Dendritic cell treated with granulocyte-macrophage colony-stimulating factor and Interleukin-4, amounts not matched to agents 40 ng/mL and 50 ng/mL, for 4 days (primary cell): ENCODE measurements at regions not wholly inside any gene's neighbourhood (a gene's known extent, or its start where the extent isn't known, plus 50 kb on each side); places are given as distances from the start of the nearest gene placed in this dataset.
"Not testable (repeated sequence)": the region's sequence is repeated elsewhere in the genome, so short reads cannot be mapped to it uniquely, and the experiment has no call there.

Experiments used
- H3K27ac Mint-ChIP-seq: one replicate; pipeline ENCODE4 v1.8.0; 2022; ENCODE audit warnings: mild to moderate bottlenecking, mixed read lengths
- H3K27me3 Mint-ChIP-seq: one replicate; pipeline ENCODE4 v1.8.0; 2022; ENCODE audit warnings: mild to moderate bottlenecking, mixed read lengths
- H3K36me3 Mint-ChIP-seq: one replicate; pipeline ENCODE4 v1.8.0; 2022; ENCODE audit warnings: low read depth, mixed read lengths
- H3K4me1 Mint-ChIP-seq: one replicate; pipeline ENCODE4 v1.8.0; 2022; ENCODE audit warnings: low read depth, mixed read lengths
- H3K4me3 Mint-ChIP-seq: one replicate; pipeline ENCODE4 v1.8.0; 2022; ENCODE audit warnings: mild to moderate bottlenecking, moderate library complexity, mixed read lengths
- H3K9me3 Mint-ChIP-seq: one replicate; pipeline ENCODE4 v1.8.0; 2022; ENCODE audit warnings: mixed read lengths
- intact Hi-C: fragments of 100-400 bp; cut with micrococcal nuclease; formaldehyde crosslinking; loops from one replicate; pipeline ENCODE4 v1.15.0; 2022

DNA sequence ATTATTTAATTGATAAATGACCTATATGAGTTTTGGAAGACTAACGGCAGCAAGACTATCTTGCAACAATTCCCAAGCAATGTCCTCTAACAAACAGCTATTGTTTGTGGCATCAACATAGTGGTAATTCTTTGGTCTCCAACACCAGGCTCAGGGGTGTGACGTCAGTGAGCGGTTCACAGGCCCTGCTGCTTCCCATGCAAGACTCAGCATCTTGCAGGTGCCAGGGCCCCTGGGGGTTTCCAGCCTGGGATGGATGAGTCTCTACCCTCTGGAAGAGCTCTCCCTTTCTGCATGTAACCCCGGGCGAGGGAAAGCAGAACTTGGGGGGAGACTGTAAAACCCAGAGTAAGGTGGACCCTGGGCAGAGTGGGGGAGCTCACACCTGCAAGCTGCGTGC, 164.7 kb downstream of the ACTR3B start:
- no peaks in the 10 kb centered on the region for H3K36me3 Mint-ChIP-seq
- peaks cover 53% of the 10 kb centered on the region for H3K27me3 Mint-ChIP-seq
- H3K4me1 Mint-ChIP-seq: no peaks in the 10 kb centered on the region
- H3K9me3 Mint-ChIP-seq: peaks cover 9% of the 10 kb centered on the region
- H3K4me3 Mint-ChIP-seq: no peak overlapping the region
- intact Hi-C loops: no loop called here
- no peak overlapping the region for H3K27ac Mint-ChIP-seq

DNA sequence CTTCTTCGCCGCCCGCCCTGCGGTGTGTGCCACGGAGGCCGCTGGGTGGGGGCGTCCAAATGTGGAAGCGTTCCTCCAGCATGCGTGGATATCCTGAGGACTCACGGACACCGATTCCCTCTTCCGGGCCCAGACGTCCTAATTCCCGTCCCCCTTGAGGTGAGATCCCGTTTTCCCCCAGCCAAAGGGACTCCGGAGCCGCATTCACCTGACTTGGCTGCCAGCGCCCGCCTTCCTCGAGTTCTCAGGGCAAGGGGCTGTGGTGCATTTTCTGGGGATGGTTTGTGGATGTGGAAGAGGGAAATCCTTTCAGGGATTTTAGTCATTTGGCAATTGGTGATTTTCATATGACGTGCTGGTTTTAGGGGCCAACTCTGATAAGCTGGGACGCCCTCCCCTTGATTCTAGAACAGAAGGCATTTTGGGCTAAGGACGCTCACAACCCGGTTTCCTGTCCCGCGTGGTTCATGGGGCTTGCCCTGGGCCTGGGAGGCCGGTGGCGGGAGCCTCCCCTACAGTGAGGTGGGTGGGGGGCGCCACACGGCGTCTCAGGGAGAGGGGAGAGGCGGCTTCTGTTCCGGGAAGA, 165.4 kb downstream of the ACTR3B start:
- H3K27me3 Mint-ChIP-seq: peaks cover 53% of the 10 kb centered on the region

DNA sequence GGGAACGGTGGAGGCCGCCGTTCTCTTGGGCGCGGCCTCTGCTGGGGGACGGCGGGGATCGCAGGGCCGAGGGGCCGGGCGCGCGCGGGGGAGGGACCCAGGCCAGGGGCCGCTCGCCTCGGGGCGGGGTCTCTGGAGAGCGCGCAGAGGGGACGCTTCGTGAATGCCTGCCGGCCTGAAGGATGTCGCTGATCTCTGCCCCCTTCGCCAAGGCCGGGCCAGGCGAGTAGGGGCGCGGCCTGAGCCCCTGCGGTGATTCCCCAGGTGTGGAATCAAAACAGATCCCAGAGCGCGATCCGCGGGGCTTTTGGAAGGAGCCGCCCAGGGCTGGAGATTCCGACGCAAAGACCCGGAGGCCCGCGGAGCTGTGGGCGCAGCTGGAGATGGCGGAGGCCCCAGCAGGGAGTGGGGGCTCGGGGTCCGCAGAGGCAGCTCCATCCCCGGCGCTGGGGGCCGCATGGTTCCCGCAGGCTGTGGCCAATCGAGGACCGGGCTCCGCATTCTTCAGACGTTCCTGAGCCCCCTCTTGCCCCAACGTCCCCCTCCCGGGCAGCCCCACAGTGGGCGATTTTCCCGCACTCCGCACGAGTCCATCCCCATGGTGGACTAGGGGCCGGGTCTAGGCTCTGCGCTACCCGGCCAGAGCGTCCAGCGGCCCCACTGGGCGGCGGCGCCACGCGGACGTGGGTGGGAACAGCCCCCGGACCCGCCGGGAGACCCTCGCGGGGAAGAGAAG, 166.0 kb downstream of the ACTR3B start:
- Mint-ChIP-seq H3K9me3 (peaks cover 15% of the 10 kb centered on the region), H3K27me3 (peaks cover 53% of the 10 kb centered on the region), H3K36me3 (no peaks in the 10 kb centered on the region), H3K4me1 (no peaks in the 10 kb centered on the region), H3K27ac (no peak overlapping the region), H3K4me3 (no peak overlapping the region)
- intact Hi-C loops: no loop called here

More for the DNA sequence above, 165.4 kb downstream of the ACTR3B start:
- Mint-ChIP-seq H3K4me1 (no peaks in the 10 kb centered on the region), H3K36me3 (no peaks in the 10 kb centered on the region), H3K27ac (no peak overlapping the region), H3K9me3 (peaks cover 14% of the 10 kb centered on the region), H3K4me3 (no peak overlapping the region)
- intact Hi-C loops: no loop called here

DNA sequence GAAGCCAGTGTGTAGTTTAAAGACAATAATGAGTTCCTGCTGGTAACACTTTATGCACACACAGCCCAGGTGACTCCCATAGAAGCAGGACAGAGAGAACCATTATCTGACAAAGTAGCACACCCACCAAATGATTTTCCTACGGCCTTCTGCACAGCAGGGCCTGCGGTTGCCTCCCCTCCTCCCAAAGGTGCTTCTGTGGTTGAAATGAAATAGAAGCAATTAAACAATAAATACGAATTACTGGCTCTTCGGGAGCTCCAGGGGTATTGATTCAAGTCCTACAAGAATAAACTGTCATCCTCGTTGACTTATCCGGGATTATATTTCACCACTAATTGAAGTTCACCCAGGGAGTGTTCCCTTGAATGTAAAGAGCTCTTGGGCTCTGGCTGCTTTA, 172.1 kb downstream of the ACTR3B start:
- H3K36me3 Mint-ChIP-seq: no peaks in the 10 kb centered on the region
- intact Hi-C loops: no loop called here
- no peak overlapping the region for H3K4me3 Mint-ChIP-seq
- H3K9me3 Mint-ChIP-seq: peaks cover 11% of the 10 kb centered on the region
- H3K27ac Mint-ChIP-seq: no peak overlapping the region
- H3K27me3 Mint-ChIP-seq: peaks cover 8% of the 10 kb centered on the region
- H3K4me1 Mint-ChIP-seq: no peaks in the 10 kb centered on the region

GRCh38 chr7:152937282-152937681, 177.7 kb downstream of the ACTR3B start:
- Mint-ChIP-seq H3K27me3 (no peaks in the 10 kb centered on the region), H3K4me1 (no peaks in the 10 kb centered on the region), H3K4me3 (no peak overlapping the region), H3K27ac (no peak overlapping the region), H3K9me3 (no peaks in the 10 kb centered on the region), H3K36me3 (no peaks in the 10 kb centered on the region)
- intact Hi-C loops: no loop called here

DNA sequence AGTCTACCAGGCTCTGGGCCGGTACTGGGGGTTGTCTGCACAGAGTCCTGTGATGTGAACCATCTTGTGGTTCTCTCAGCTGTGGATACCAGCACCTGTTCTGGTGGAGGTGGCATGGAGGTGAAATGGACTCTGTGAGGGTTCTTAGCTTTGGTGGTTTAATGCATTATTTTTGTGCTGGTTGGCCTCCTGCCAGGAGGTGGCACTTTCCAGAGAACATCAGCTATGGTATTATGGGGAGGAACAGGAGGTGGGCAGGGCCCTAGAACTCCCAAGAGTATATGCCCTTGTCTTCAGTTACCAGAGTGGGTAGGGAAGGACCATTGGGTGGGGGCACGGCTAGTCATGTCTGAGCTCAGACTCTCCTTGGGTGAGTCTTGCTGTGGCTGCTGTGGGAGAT, 187.1 kb downstream of the ACTR3B start:
- H3K27me3 Mint-ChIP-seq, intact Hi-C loops, H3K4me3 Mint-ChIP-seq, H3K36me3 Mint-ChIP-seq, H3K27ac Mint-ChIP-seq, H3K4me1 Mint-ChIP-seq: not testable (repeated sequence)
- H3K9me3 Mint-ChIP-seq: peaks cover 34% of the 10 kb centered on the region

DNA sequence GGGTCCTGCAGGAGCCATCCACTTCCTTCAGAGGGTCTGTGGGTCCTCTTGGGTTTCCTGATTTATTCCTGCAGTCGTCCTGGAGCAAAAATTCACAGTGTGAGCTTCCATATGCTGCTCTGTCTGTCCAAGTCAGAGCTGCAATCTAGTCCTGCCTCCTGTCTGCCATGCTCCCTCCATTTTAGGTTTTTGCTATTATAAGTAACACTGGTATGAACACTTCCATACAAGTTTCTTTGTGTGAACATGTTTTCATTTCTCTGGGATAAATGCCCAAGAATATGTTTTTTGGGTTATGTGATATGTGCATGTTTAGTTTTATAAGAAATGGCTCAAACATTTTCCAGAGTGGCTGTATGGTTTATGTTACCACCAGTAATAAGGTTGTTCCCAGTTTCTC, 188.1 kb downstream of the ACTR3B start:
- Mint-ChIP-seq H3K36me3 (no peaks in the 10 kb centered on the region), H3K27me3 (peaks cover 2% of the 10 kb centered on the region), H3K4me3 (no peak overlapping the region), H3K9me3 (peaks cover 35% of the 10 kb centered on the region), H3K27ac (no peak overlapping the region), H3K4me1 (no peaks in the 10 kb centered on the region)
- intact Hi-C loops: no loop called here

DNA sequence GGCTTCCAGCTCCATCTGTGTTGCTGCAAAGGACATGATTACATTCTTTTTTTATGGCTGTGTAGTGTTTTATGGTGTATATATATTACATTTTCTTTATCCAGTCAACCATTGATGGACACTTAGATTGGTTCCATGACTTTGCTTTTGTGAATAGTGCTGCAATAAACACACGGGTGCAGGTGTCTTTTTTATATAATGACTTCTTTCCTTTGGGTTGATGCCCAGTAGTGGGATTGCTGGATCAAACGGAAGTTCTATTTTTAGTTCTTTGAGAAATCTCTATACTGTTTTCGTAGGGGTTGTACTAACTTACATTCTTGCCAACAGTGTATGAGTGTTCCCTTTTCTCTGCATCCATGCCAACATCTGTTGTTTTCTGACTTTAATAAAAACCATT, 189.7 kb downstream of the ACTR3B start:
- Mint-ChIP-seq H3K4me1 (no peaks in the 10 kb centered on the region), H3K27me3 (no peaks in the 10 kb centered on the region), H3K27ac (no peak overlapping the region), H3K9me3 (peaks cover 35% of the 10 kb centered on the region), H3K4me3 (no peak overlapping the region), H3K36me3 (no peaks in the 10 kb centered on the region)
- intact Hi-C loops: no loop called here

DNA sequence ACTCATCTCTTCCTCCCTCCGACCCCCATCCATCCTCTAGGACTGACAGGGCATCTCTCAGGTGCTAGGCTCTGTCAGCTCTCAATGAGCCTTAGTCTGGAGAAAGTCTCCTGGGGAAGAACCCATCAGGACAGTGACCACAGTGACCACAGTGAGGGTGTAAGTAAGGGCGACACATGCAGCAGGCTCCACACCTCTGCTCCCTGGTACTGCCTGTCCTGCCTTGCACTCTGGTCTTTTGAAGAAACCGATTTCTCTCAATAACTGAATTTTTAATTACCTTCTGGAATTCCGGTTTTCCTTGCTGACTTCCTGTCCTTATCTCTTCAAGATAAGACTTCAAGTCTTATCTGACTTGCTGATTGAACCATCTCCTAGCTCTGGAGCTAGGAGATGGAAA, 190.2 kb downstream of the ACTR3B start:
- no peak overlapping the region for H3K4me3 Mint-ChIP-seq
- intact Hi-C loops: no loop called here
- H3K4me1 Mint-ChIP-seq: no peaks in the 10 kb centered on the region
- no peak overlapping the region for H3K27ac Mint-ChIP-seq
- peaks cover 35% of the 10 kb centered on the region for H3K9me3 Mint-ChIP-seq
- no peaks in the 10 kb centered on the region for H3K36me3 Mint-ChIP-seq
- H3K27me3 Mint-ChIP-seq: no peaks in the 10 kb centered on the region

DNA sequence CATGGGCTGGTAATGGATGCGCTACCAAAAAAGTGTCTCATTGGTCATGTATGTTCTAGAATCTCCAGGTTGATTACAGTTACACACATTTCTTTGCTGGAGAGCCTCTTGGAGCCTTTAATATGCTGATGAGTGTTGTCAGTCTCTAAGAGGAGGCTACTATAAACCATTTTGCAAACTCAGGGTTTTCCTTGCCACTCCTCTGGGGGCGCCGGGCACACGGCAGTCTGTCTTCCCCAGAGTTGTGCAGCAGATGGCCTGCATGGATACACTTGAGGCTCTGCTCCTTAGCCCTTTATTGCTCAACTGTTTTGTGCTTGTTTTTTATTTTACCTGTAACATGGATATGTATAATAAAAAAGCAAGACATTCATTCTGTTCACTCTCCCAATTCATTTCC, 196.5 kb downstream of the ACTR3B start:
- H3K36me3 Mint-ChIP-seq: no peaks in the 10 kb centered on the region
- no peaks in the 10 kb centered on the region for H3K4me1 Mint-ChIP-seq
- H3K9me3 Mint-ChIP-seq: peaks cover 15% of the 10 kb centered on the region
- H3K27me3 Mint-ChIP-seq: no peaks in the 10 kb centered on the region
- intact Hi-C loops: no loop called here
- no peak overlapping the region for H3K4me3 Mint-ChIP-seq
- no peak overlapping the region for H3K27ac Mint-ChIP-seq

- no peaks in the 10 kb centered on the region for H3K36me3 Mint-ChIP-seq
- no peaks in the 10 kb centered on the region for H3K27me3 Mint-ChIP-seq
- H3K4me3 Mint-ChIP-seq: no peak overlapping the region
Measured at GRCh38 chr7:152959610-152960009, 200.1 kb downstream of the ACTR3B start.

GRCh38 chr7:152961796-152962195, 202.2 kb downstream of the ACTR3B start:
- H3K27me3 Mint-ChIP-seq, H3K27ac Mint-ChIP-seq, H3K36me3 Mint-ChIP-seq, intact Hi-C loops, H3K4me3 Mint-ChIP-seq, H3K4me1 Mint-ChIP-seq: not testable (repeated sequence)
- H3K9me3 Mint-ChIP-seq: peaks cover 17% of the 10 kb centered on the region

More at GRCh38 chr7:152959610-152960009, 200.1 kb downstream of the ACTR3B start:
- Mint-ChIP-seq H3K4me1 (no peaks in the 10 kb centered on the region), H3K9me3 (peaks cover 17% of the 10 kb centered on the region), H3K27ac (no peak overlapping the region)
- intact Hi-C loops: no loop called here

GRCh38 chr7:152966189-152966588, 206.6 kb downstream of the ACTR3B start:
- no peak overlapping the region for H3K27ac Mint-ChIP-seq
- H3K9me3 Mint-ChIP-seq: peaks cover 26% of the 10 kb centered on the region
- no peak overlapping the region for H3K4me3 Mint-ChIP-seq
- H3K4me1 Mint-ChIP-seq: no peaks in the 10 kb centered on the region
- intact Hi-C loops: no loop called here
- H3K27me3 Mint-ChIP-seq: no peaks in the 10 kb centered on the region
- no peaks in the 10 kb centered on the region for H3K36me3 Mint-ChIP-seq

GRCh38 chr7:152967958-152968357, 208.4 kb downstream of the ACTR3B start:
- intact Hi-C loops: no loop called here
- no peaks in the 10 kb centered on the region for H3K27me3 Mint-ChIP-seq
- H3K4me3 Mint-ChIP-seq: no peak overlapping the region
- no peaks in the 10 kb centered on the region for H3K36me3 Mint-ChIP-seq
- H3K27ac Mint-ChIP-seq: no peak overlapping the region
- peaks cover 37% of the 10 kb centered on the region for H3K9me3 Mint-ChIP-seq
- H3K4me1 Mint-ChIP-seq: no peaks in the 10 kb centered on the region

GRCh38 chr7:152968514-152968913, 209.0 kb downstream of the ACTR3B start:
- intact Hi-C loops: no loop called here
- no peak overlapping the region for H3K4me3 Mint-ChIP-seq

More at GRCh38 chr7:152968514-152968913, 209.0 kb downstream of the ACTR3B start:
- Mint-ChIP-seq H3K36me3 (no peaks in the 10 kb centered on the region), H3K27ac (no peak overlapping the region), H3K4me1 (no peaks in the 10 kb centered on the region), H3K27me3 (no peaks in the 10 kb centered on the region), H3K9me3 (peaks cover 39% of the 10 kb centered on the region)
